H1 (cell line): ENCODE measurements at regions not wholly inside any gene's neighbourhood (a gene's known extent, or its start where the extent isn't known, plus 50 kb on each side); places are given as distances from the start of the nearest gene placed in this dataset.

Source experiments
- CTCF ChIA-PET: fragments of 300-600 bp; sonication (Branson Sonifier 250); formaldehyde crosslinking; loops from one replicate; lab custom pipeline; 2021; ENCODE audit not compliant: partially characterized antibody; lab: Charles Lee
- POLR2A ChIA-PET: fragments of 300-600 bp; sonication (Branson Sonifier 250); formaldehyde crosslinking; loops from one replicate; lab custom pipeline; 2021; ENCODE audit warnings: inconsistent platforms; ENCODE audit not compliant: partially characterized antibody; lab: Charles Lee
- DNase-seq, 2 experiments: peaks; one replicate each; pipeline versions ENCODE4 v3.0.0 to v3.0.0-alpha.2; 2010 to 2022; ENCODE audit warnings: low spot score in 2 of 2, low read depth in 1 of 2, mixed read lengths in 1 of 2
- FAIRE-seq: peaks from 2 replicates; lab custom pipeline; 2011; peaks lifted over from hg19 to GRCh38; lab: Jason Lieb, UNC
- H2AFZ ChIP-seq: 2 replicates; pipeline ENCODE4 v1.8.1; 2012; ENCODE audit warnings: low read length, inconsistent platforms
- H2AK5ac ChIP-seq: 2 replicates; pipeline ENCODE4 v1.6.1; 2013; ENCODE audit warnings: low read depth, low read length
- H2BK120ac ChIP-seq: replicated peaks from 2 replicates; pipeline ENCODE3; 2013; ENCODE audit warnings: low read depth, low read length, inconsistent platforms
- H2BK12ac ChIP-seq: 2 replicates; pipeline ENCODE4 v1.6.1; 2013; ENCODE audit warnings: low read depth, low read length
- H2BK15ac ChIP-seq: 2 replicates; pipeline ENCODE4 v1.6.1; 2013; ENCODE audit warnings: low read length
- H2BK20ac ChIP-seq: 2 replicates; pipeline ENCODE4 v1.6.1; 2013; ENCODE audit warnings: low read length
- H2BK5ac ChIP-seq: 2 replicates; pipeline ENCODE4 v1.6.1; 2013; ENCODE audit warnings: low read depth, low read length
- H3K14ac ChIP-seq: 2 replicates; pipeline ENCODE4 v1.6.1; 2013; ENCODE audit warnings: inconsistent platforms; ENCODE audit not compliant: insufficient read length
- H3K18ac ChIP-seq: 2 replicates; pipeline ENCODE4 v1.6.1; 2013; ENCODE audit warnings: low read length; ENCODE audit errors: extremely low read depth
- H3K23ac ChIP-seq: 2 replicates; pipeline ENCODE4 v1.6.1; 2013; ENCODE audit warnings: inconsistent platforms; ENCODE audit not compliant: insufficient read length
- H3K23me2 ChIP-seq: 2 replicates; pipeline ENCODE4 v1.6.1; 2013; ENCODE audit warnings: low read depth, low read length
- H3K27ac ChIP-seq: 2 replicates; pipeline ENCODE4 v1.6.1; 2011; ENCODE audit warnings: low read depth, low read length, inconsistent platforms
- H3K27me3 ChIP-seq, 4 experiments: replicated peaks in 1 of 4; 1 replicate in 1 of 4; 2 replicates in 3 of 4; pipeline versions ENCODE4 v1.6.1 to v1.8.1; 2011 to 2013; ENCODE audit warnings: low read length in 3 of 4, mild to moderate bottlenecking in 3 of 4, inconsistent platforms in 2 of 4, mixed read lengths in 2 of 4, moderate library complexity in 1 of 4; ENCODE audit not compliant: control insufficient read depth in 3 of 4, insufficient read depth in 3 of 4; ENCODE audit errors: extremely low read depth in 1 of 4
- H3K36me3 ChIP-seq, 4 experiments: 2 replicates each; pipeline versions ENCODE4 v1.6.1 to v1.8.1; 2011 to 2013; ENCODE audit warnings: mild to moderate bottlenecking in 4 of 4, low read length in 3 of 4, moderate library complexity in 2 of 4, control low read depth in 1 of 4, inconsistent platforms in 1 of 4; ENCODE audit not compliant: insufficient read depth in 4 of 4, control insufficient read depth in 2 of 4
- H3K4ac ChIP-seq: replicated peaks from 2 replicates; pipeline ENCODE3; 2013; ENCODE audit warnings: low read length, low read depth, mixed read lengths, inconsistent platforms; ENCODE audit not compliant: insufficient read length
- H3K4me1 ChIP-seq, 4 experiments: replicated peaks in 1 of 4; 1 replicate in 1 of 4; 2 replicates in 3 of 4; pipeline versions ENCODE4 v1.6.1 to v1.8.1; 2011 to 2013; ENCODE audit warnings: low read length in 3 of 4, inconsistent platforms in 2 of 4, mixed read lengths in 1 of 4; ENCODE audit not compliant: insufficient read depth in 4 of 4, control insufficient read depth in 3 of 4
- H3K4me2 ChIP-seq, 2 experiments: 2 replicates each; pipeline versions ENCODE4 v1.6.1 to v1.8.1; 2011 to 2013; ENCODE audit warnings: low read depth in 2 of 2, low read length in 2 of 2, control low read depth in 1 of 2, inconsistent platforms in 1 of 2, mild to moderate bottlenecking in 1 of 2; ENCODE audit not compliant: insufficient read depth in 1 of 2
- H3K4me3 ChIP-seq, 4 experiments: fragments of 200-600, 300-600 bp in 1 of 4; sonication (generic), shearing (Covaris generic), sonication (Bioruptor Twin) in 1 of 4; 2 replicates each; pipeline versions ENCODE4 v1.5.1 to v1.8.1; 2011 to 2016; ENCODE audit warnings: low read length in 4 of 4, low read depth in 3 of 4, control low read depth in 2 of 4, inconsistent platforms in 2 of 4, mild to moderate bottlenecking in 2 of 4, mixed read lengths in 1 of 4, moderate library complexity in 1 of 4; ENCODE audit not compliant: insufficient read depth in 2 of 4; ENCODE audit errors: extremely low read depth in 1 of 4
- H3K56ac ChIP-seq: replicated peaks from 2 replicates; pipeline ENCODE3; 2013; ENCODE audit warnings: low read depth, mild to moderate bottlenecking, mixed read lengths, low read length, inconsistent platforms; ENCODE audit not compliant: insufficient read length
- H3K79me1 ChIP-seq: 2 replicates; pipeline ENCODE4 v1.6.1; 2013; ENCODE audit warnings: low read depth, low read length, control low read depth
- H3K79me2 ChIP-seq, 2 experiments: 2 replicates each; pipeline versions ENCODE4 v1.6.1 to v1.8.1; 2012 to 2013; ENCODE audit warnings: low read length in 2 of 2, mild to moderate bottlenecking in 2 of 2, inconsistent platforms in 1 of 2; ENCODE audit not compliant: insufficient read depth in 2 of 2, control insufficient read depth in 1 of 2
- H3K9ac ChIP-seq, 4 experiments: replicated peaks in 1 of 4; 1 replicate in 1 of 4; 2 replicates in 3 of 4; pipeline versions ENCODE4 v1.6.1 to v1.8.1; 2011 to 2013; ENCODE audit warnings: low read depth in 3 of 4, low read length in 3 of 4, control low read depth in 2 of 4, mild to moderate bottlenecking in 2 of 4, moderate library complexity in 2 of 4, inconsistent platforms in 1 of 4; ENCODE audit errors: extremely low read depth in 1 of 4
- H3K9me3 ChIP-seq, 2 experiments: 2 replicates each; pipeline versions ENCODE4 v1.6.1 to v1.8.1; 2012 to 2013; ENCODE audit warnings: mild to moderate bottlenecking in 2 of 2, moderate library complexity in 2 of 2, control low read depth in 1 of 2, inconsistent platforms in 1 of 2, low read depth in 1 of 2, low read length in 1 of 2, mixed read lengths in 1 of 2; ENCODE audit not compliant: insufficient read depth in 2 of 2
- H4K20me1 ChIP-seq, 2 experiments: replicated peaks in 1 of 2; 2 replicates each; pipeline versions ENCODE3 to v1.8.1; 2011 to 2013; ENCODE audit warnings: inconsistent platforms in 2 of 2, low read length in 2 of 2, mild to moderate bottlenecking in 1 of 2; ENCODE audit not compliant: insufficient read depth in 2 of 2, control insufficient read depth in 1 of 2
- H4K5ac ChIP-seq: 2 replicates; pipeline ENCODE4 v1.6.1; 2013; ENCODE audit warnings: low read length, low read depth, mixed read lengths, inconsistent platforms; ENCODE audit not compliant: insufficient read length
- H4K8ac ChIP-seq: 2 replicates; pipeline ENCODE4 v1.8.0; 2013; ENCODE audit warnings: mild to moderate bottlenecking, moderate library complexity, low read length, inconsistent platforms; ENCODE audit not compliant: insufficient read depth; ENCODE audit errors: extremely low read depth
- H4K91ac ChIP-seq: replicated peaks from 2 replicates; pipeline ENCODE3; 2013; ENCODE audit warnings: low read length, mixed read lengths, inconsistent platforms; ENCODE audit not compliant: insufficient read length
- EGR1 ChIP-seq: IDR thresholded peaks from 2 replicates; pipeline ENCODE4 v1.6.1; 2011; ENCODE audit warnings: low read depth, low read length, borderline replicate concordance
- MAFK ChIP-seq: IDR thresholded peaks from 2 replicates; pipeline ENCODE4 v1.6.1; 2012; ENCODE audit warnings: low read depth, mild to moderate bottlenecking, improper control_type of control experiment, low read length
- POU5F1 ChIP-seq: IDR thresholded peaks from 2 replicates; pipeline ENCODE4 v1.6.1; 2011; ENCODE audit warnings: low read depth, mild to moderate bottlenecking, low read length, moderate library complexity
- WGBS, 2 experiments: shearing (Covaris generic) in 1 of 2; methylation state at CpG; one replicate each; pipeline versions ENCODE4 v1.1.6 to v1.1.7; 2013 to 2015; ENCODE audit warnings: low lambda C conversion rate in 2 of 2, mixed read lengths in 2 of 2, inconsistent platforms in 1 of 2, low coverage in 1 of 2, missing lambda C conversion rate in 1 of 2; ENCODE audit not compliant: insufficient replicate concordance in 2 of 2, insufficient coverage in 1 of 2, insufficient read length in 1 of 2; ENCODE audit errors: extremely low coverage in 1 of 2, missing lambda C conversion rate in 1 of 2; 5-methylcytosine and 5-hydroxymethylcytosine counted together

GRCh38 chr5:56450766-56451165 lies 217.6 kb upstream of the ANKRD55 start:
- Histone ChIP-seq H3K23ac (no peak overlapping the region), H3K9me3 (no peaks in the 10 kb centered on the region), H3K79me1 (no peaks in the 10 kb centered on the region), H3K79me2 (no peaks in the 10 kb centered on the region), H3K4me2 (no peak overlapping the region), H3K4me3 (no peak overlapping the region), H3K4ac (no peak overlapping the region), H3K27me3 (no peaks in the 10 kb centered on the region), H2BK20ac (no peak overlapping the region), H2BK15ac (no peak overlapping the region), H2AFZ (no peak overlapping the region), H3K18ac (no peak overlapping the region), H2AK5ac (no peak overlapping the region), H3K36me3 (no peaks in the 10 kb centered on the region), H3K23me2 (no peaks in the 10 kb centered on the region), H4K91ac (no peak overlapping the region), H3K27ac (no peak overlapping the region), H4K8ac (no peak overlapping the region), H3K14ac (no peak overlapping the region), H3K9ac (no peak overlapping the region), H4K20me1 (no peaks in the 10 kb centered on the region), H4K5ac (no peak overlapping the region), H3K56ac (no peak overlapping the region), H2BK5ac (no peak overlapping the region), H2BK120ac (no peak overlapping the region), H2BK12ac (no peak overlapping the region), H3K4me1 (no peaks in the 10 kb centered on the region)
- FAIRE-seq (no peak), DNase-seq (no peak)
- POLR2A ChIA-PET: no interaction called here
- WGBS, 2 experiments: 87% methylated on average over 8 of the region's 8 CpGs; no CpG with 5 or more reads in 1 of the 2 experiments
- CTCF ChIA-PET: interaction anchor here (0.6 kb wide), 1 partner anchor 12 kb away, joined by 3 read pairs; no protein-coding TSS in a partner anchor
- TF ChIP-seq MAFK (no peak), POU5F1 (no peak), EGR1 (no peak)
